GM18868 (cell line): ENCODE measurements at regions not wholly inside any gene's neighbourhood (a gene's known extent, or its start where the extent isn't known, plus 50 kb on each side); places are given as distances from the start of the nearest gene placed in this dataset.

Experiments
- ATAC-seq: cut with Tn5 transposase; IDR thresholded peaks from one replicate; pipeline ENCODE4 v1.9.1; 2021; ENCODE audit warnings: mild to moderate bottlenecking, moderate library complexity; ENCODE audit not compliant: unreplicated experiment

DNA sequence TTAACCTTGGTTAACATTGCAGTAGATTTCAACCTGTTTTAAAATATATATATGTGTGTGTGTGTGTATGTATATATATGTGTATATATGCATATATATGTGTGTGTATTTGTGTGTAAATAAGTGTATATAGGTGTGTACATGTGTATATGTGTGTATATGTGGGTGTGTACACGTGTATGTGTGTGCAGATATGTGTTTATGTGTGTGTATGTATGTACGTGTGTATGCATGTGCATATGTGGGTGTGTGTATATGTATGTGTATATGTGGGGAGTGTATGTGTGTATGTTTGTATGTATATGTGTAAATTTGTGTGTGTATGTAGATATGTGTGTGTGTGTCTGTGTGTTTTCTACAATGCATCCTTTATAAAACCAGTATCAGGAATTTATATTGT lies 205.5 kb upstream of the FOXF1 start:
- no peak for ATAC-seq

DNA sequence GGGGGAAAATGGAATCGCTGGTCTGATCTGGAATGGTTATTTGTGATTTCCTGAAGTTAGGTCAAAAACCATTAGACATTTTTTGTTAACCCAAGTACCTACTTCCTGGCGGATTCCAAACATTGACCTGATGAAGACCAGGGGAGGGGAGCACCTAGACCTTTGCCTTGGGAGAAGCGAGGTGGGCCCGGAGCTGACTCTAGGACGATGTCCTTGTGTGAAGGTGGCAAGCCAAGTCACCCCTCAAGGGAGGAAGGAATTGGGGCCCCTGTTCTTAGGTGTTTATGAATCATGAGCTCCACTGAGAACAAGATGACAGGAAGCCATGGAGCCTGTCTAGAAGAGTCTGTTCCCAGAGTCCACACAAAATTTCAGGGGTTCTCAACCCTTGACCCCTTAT lies 204.9 kb upstream of the FOXF1 start:
- ATAC-seq: no peak

DNA sequence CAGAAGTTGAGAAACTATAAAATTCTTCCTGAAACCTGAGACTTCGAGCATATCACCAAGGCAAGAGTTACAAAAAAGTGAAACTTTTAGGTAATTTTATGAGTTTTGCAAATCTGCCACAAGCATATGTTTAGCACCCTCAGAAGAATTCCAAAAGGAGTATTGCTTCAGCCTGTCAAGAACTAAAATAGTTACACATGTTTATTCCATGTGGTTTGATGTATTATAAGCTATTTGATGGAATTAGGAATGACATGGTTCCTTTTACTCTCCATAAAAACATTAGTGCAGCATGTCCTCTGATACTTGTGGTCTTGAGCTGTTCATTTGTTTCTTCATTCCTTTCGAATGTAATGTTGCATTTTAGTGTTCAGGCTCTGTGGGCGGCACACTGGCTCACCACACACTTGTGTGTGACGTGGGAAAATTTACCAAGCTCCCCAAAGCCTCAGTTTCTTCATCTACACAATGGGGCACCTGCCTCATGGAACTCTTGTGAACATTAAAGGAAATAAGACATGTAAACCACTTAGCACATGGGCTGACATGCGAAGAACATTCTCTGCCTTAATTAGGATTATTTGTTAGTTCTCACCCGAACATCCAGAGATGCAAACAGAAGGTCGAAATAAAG lies 204.2 kb upstream of the FOXF1 start:
- ATAC-seq: no peak

DNA sequence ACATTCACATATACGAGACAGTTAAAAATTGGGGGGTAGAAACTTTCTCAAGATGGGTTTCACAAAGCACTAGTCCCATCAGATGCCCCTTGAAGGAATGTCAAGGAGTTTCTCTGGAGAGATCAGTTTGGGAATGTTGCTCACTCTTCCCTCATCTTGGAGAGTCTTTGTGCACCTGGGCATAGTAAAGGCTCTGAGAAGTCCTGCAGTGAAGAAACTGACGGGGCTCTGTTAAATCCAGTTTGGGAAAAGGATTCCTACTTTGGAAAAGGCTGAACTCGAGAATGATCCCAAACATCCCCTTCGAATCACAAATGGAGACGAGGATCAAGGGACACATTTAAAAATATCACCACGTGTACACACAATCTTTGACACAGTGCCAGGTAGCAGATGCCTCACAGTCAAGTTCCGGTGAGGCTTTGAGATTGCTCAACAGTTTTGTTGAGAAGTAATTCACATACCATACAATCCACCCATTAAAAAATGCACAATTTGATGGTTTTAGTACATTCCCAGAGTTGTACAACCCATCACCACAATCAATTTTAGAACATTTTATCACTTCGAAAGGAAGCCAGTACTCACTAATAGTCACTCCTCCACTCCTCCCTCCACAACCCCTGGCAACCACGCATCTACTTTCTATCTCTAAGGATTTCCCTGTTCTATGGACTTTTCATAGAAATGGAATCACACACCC lies 203.4 kb upstream of the FOXF1 start:
- ATAC-seq: no peak

DNA sequence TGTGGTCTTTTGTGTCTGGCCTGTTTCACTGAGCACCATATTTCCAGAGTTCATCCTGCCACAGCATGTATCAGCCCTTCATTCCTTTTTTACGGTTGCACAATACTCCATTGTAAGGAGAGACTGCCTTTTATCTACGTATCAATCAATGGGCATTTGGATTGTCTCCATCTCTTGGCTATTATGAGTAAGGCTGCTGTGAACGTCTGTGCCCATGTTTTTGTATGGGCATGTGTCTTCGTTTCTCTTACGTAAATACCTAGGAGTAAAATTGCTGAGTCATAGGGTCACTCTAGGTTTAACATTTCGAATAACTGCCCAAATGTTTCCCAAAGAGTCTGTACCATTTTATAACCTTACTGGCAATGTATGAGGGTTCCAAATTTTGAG lies 202.8 kb upstream of the FOXF1 start:
- no peak for ATAC-seq

DNA sequence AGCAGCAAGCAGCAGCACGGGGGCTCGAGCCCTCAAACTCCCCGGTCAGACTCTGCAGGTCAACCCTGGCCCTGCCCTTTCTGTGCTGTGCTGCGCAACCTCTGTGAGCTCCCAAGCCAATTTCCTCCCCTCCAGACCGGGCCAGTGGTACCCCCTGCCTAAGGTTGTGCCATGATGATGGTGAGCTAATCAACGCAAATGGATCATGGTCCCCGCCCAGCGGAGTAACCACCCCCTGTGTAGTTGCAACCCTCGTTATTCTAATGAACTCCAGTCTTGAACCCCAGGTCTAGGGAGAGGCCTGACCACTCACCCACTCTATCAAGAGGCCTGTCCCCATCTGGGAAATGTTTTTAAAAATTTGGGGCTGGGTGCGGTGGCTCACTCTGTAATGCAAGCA lies 201.8 kb upstream of the FOXF1 start:
- no peak for ATAC-seq

DNA sequence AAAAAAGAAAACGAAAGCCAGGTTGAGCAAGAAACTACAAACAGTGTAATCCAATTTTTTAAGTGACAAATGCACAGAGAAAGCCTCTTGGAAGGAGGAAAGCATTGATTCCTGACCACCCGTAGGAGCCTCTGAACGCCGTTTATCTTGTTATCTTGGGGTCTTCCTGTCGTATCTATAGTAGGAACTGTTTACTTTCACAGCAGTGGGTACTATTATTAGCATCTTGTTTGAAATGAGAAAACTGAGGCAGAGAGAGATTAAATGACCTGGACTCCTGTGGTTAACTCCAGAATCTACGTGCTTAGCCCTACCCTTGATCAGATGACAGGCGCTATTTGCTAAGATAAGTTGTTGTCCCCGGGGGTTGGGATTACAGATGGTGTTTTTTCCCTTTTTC lies 196.7 kb upstream of the FOXF1 start:
- ATAC-seq: no peak

DNA sequence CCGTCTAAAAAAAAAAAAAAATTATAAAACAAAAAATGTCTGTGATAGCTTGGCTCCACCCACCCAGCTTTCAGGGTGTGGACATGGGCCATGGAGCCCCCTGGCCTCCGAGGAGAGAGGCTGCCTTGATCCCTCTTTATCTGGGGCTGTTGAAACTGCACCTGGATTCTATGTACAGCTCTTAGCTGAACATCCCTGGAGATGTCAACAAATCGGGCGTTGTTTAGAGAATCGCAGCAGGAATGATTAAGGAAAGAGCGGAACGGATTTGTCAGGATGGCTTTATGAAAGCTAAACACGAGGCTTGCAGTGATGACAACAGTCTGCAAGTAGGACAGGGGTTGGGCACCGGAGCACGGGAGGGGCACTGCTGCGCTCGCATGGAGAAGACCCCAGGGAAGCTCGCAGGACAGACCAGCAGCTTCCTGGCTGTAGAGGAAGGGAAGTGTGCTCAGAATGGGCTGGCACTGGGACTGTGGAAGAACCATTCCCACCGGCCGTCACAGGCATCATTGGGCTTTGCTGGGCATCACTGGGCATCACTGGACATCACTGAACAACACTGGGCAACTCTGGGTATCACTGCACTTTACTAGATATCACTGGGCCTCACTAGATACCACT lies 195.8 kb upstream of the FOXF1 start:
- ATAC-seq: no peak

DNA sequence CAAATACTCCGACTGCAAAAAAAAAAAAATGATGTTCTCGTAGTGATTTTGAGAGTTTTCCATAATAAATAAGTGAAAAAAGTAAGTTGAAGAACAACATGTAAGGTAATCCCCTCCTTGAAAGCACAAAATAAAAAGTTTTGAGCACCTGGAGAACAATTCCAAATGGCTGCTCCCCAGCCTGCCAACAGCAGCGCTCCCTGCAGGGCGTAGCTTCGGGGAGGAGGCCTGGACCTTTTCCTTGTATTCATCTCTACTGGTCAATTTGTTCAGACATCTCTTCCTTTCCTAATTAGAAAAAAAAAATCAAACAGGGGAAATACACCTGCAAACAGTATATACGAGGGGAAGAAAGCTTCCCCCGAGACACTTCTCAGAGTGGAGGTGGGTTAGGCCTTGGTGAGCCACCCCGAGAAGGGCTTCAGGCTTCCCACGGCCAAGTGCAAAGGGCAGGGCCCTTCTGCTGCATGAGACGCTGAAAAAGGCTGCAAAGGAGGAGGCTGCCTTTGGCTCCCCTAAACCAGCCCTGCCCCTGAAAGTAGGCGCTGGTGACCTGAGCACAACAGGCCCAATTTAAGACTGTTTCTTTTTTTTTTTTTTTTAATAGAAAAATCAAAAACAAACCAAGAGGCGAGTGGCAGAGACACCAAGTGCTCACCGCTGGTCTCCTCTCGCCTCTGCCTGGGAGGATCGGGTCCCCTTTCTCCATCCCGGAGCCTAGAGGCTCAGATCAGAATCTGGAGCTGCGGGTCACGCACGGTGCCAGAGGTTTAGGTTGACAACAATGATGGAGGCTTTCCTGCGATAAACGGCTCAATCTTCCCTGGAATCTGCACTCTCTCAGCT lies 193.1 kb upstream of the FOXF1 start:
- no peak for ATAC-seq

DNA sequence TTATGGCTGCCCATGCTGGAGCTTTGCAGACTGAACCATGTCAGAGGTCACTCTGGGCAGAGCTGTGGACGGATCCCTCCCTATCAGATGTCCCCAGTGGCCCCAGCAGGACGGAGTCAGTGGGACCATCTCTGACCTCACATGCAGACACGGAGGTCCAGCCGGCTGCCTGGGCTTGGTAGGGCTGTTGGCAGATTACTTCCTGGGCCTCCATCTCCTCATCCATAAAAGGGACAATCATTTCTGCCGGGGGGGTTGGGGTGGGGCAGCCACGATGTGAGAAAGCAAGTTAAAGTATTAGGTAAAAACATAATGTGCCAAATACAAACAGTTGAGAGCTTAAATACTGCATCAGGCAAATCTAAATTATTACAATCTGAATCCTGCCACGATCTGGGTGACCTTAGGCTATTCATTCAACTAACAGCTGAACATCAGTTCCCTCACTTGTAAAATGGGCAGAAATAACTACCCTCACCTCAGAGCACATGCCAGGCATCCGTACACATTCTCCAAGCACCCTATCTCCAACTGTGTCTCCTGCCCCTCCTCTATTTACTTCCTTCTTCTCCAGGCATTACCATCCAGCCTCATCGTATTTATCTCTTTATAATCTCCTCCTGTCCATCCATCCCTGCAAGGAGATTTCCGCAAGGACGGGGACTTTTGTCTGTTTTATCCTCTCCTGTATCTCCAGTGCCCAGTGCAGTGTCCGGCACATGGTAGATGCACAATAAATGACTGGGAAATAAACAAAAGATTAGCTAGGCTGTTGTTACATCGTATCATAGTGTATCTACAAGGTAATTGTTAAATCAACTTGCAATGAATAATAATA lies 192.3 kb upstream of the FOXF1 start:
- ATAC-seq: no peak

DNA sequence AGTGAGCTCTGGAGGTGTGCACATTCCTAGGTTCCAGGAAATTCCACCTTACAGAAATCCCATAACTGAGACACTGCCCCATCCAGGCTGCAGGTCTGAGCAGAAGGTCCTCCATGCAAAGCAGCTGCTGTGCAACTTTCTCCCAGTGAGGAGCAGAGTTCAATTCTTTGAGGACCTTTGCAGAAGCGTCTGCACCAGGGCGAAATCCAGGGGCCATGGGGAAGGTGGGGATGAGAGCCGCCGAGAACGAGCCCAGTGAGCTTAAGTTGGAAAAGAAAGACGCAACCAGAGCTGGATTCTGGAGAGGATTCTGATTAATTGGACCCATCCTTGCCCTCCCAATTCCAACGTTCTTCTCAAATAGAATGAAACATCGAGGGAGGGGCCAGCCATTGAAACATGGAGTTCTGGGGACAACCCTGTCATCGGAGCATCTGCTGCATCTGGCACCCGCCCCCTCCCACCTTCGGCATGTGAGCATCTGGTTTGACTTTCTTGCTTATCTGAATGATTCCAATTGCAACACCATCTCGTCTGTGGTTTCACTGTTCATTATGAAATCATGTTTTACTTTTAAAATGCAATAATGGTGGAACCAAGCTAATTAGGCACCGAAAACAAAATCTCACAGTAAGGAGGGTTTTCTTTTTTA lies 190.6 kb upstream of the FOXF1 start:
- ATAC-seq: no peak

DNA sequence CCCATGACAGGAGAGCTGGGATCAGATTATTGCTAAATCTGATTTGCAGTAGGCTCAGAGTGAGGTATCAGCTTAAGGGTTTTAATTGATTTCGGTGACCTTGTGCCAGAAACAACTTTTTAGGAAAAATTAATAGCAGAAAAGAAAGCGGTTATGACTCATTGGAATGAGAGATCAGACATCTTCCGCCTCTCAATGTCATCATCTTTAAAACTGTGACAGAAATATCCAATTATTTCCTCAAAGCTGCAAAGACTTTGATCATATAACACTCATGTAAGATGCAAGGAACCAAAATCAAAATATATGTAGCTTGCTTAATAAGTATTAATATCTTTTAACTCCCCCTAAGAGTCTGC lies 190.1 kb upstream of the FOXF1 start:
- no peak for ATAC-seq

DNA sequence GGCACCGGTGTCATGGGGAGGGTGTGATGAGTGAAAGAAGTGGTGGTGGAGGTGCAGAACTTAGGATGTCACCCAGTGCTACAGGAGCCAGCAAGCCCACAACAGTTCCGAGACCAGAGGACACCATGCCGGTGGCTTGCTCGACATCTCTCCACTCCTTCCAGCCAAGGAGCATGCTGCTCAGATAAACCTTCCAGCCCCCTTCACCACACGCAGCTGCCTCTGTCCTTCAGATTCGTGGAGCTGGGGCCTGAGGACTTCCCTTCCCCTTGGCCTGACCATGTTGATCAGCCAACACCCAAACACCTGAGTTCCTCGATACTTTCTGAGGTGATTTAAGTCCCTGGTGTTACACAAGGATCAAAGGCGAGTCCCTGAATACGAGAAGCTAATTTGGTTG lies 188.8 kb upstream of the FOXF1 start:
- ATAC-seq: no peak

DNA sequence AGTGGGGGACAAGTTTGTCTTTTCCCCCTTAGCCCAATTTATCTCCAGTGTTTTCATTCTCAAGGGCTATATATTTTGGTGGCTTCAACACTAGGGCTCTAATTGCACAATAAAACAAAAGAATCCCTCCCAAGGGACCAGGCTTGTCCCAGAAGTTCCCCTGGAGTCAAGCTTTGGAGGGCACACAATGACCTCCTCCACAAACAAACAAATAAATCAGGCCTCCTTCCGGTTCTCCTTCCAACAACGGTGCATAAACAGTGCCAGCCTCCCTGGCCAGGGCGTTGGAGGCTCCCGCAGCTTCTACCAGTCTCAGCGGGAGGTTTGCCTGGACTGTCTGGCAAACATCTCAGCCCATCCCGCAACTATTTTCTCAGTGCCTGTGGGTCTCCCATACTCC lies 188.0 kb upstream of the FOXF1 start:
- ATAC-seq: no peak

DNA sequence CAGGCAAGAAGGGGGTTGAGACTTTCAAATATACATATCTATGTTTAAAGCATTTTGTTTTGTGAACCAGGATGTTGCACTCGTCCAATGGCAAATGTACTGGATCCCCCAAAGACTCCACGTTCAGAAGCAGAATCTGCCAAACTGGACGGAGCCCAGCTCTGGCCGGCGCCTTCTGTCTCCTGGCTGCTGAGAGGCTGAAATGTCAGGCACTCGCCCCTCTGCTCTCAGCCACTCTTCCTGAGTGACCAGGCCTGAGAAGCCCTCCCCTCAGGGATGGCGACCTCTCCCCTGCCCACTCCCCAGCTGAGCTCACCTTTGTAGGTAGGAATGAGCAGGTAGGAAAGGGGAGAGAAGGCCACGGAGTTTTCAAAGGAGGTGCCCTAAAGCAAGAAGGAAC lies 187.5 kb upstream of the FOXF1 start:
- ATAC-seq: no peak

DNA sequence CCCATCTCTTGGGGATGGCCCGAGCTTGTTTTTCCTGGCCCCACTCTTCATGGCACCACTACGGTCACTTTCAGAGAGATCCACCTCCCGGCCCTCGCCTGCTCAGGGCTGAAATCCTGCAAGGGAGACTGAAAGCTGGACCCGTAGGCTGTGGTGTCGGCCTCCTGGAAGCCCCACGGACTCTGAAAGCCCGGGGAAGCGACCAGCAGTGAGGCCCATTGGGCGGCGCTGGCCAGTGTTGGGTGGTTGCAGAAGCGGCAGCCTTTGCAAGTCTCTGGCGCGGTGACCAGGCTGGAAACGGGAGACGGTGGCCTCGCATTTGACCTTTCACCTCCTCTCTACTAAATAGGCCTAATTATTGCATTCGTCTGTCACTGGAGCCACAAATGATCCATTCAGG lies 186.0 kb upstream of the FOXF1 start:
- no peak for ATAC-seq

DNA sequence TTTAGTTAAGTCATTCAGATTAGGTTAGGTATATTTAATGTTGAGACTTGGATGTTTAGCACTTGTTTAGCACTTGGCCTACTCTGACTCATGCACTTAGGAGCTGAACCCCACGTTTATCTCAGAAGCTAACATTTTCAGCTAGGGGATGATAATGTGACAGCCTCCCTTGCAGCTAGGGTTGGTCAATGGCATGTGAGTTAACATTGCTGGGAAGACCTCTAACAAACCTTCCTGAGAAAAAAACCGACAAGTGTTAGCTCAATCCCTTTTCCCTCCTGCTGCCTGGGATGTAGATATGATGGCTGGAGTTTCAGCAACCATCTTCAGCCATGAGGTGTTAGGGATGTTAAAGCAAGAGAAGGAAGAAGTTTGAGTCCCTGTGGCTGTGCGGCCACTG lies 185.0 kb upstream of the FOXF1 start:
- no peak for ATAC-seq

DNA sequence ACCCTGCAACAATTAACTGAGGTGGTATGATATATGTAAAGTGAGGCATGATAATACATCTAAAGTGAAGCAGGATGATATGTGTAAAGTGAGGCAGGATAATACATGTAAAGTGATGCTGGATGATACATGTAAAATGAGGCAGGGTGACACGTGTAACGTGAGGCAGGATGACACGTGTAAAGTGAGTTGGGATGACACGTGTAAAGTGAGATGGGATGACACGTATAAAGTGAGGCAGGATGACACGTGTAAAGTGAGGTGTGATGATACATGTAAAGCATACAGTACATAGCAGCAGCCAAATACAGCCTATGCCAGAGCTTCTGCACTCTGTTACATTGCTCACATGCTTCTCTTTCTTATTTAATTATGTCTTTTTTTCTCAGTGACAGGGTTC lies 184.4 kb upstream of the FOXF1 start:
- no peak for ATAC-seq

DNA sequence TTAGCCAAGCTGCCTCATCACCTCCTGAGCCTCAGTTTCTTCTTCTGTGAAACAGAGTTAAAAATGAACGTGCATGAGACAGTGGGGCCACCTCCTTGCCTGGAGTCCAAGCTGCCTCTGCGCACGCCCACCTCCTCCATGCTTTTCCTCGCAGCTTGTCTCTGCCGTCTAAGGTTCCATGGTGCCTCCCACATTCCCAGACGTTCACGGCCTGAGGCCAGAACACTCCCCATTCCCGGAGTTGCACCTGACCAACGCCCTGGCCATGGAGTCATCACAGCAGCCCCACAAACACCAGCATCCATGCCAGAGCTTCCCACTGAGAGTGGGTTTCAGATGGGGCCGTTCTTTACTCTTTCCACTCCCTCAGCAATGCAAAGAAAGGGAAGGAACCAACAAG lies 183.0 kb upstream of the FOXF1 start:
- ATAC-seq: no peak

DNA sequence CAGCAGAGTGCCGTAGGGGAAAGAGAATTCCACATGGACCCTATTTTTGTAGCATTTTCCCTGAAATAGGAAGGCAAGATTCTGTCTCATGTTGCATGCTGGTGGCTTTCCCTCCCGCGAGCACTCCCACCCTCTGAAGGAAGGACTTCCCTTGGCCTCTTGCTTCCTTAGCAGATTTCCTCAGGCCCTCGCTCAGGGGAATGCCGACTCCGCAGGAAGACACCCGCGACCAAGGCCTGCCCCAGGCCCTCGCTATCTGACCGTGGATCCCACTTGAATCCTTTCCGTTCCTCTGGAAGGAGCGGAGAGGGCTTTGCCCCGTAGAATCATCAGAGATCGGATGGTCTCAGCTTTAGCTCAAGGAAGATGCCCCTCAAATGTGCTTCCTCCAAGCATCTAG lies 179.4 kb upstream of the FOXF1 start:
- ATAC-seq: no peak
